HG02938 (cell line): ENCODE measurements at regions not wholly inside any gene's neighbourhood (a gene's known extent, or its start where the extent isn't known, plus 50 kb on each side); places are given as distances from the start of the nearest gene placed in this dataset.
"Not testable (repeated sequence)": the region's sequence is repeated elsewhere in the genome, so short reads cannot be mapped to it uniquely, and the experiment has no call there.

ENCODE experiments used
- ATAC-seq: cut with Tn5 transposase; IDR thresholded peaks from one replicate; pipeline ENCODE4 v1.9.1; 2021; ENCODE audit warnings: mild to moderate bottlenecking, moderate library complexity; ENCODE audit not compliant: unreplicated experiment

DNA sequence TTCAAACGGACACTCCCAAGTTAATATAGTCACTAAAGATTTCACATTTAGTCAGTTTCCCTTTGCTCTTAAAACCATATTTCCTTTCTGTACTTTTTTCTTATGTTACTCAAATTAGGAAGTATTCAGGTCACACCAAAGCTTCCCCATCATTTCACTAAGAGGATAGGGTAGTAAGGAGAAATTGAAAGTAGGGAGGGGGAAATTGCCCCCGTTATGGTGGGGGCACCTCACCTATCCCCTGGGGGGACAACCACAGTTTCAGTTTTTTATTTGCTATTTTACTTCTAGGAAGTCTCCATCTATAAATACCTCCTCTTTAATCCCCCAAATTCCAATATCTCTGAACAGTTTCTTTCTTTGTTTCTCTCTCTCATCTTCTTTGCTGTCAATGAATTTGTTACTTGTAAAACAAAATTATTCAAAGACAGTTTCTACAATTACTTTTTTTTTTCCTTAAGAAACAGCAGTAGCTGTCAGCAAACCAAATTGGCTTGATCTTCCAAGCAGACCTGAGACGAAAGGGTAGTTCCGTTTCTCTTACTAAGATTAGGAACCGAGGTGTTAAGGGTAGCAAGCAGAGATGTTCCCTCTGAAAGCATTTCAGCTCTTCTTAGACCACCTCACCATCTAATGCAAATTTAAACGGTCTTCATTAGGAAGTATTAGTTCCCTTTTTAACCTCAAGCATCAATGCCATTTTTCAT, 160.2 kb upstream of the KLF3 start:
- ATAC-seq: peak; percentile 89

DNA sequence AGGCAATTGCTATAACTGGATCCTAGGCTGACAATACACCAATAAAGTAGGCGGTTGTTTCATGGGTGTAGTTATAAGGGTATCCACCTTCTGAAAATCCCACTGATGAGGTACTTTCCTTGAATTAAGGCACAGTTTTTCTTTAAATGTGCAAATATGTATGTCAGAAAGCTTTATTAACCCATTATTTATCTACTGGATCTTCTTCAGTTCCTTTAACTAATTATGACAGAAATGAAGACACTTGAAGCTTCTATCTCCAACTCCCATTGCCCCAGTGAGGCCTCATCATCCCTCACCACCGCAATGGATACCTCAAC, 159.6 kb upstream of the KLF3 start:
- ATAC-seq: peak; percentile 8

DNA sequence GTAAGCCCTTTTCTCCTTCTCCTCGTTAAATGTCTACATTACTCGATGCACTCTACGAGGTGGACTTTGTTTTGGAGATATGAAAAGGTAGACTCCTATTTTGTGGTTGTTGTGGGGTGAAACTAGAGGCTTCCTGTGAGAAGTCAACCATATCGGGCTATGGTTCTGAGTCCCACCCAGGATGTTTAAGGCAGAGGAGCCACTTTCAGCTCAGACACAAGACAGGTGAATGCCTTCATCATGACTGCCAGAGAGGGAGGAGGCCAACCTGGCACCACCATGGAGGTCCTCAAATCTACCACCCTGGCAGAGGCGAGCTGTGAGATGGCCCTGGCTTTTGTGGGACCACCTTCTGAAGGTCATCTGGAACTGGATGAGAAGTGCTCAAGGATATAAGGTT, 154.4 kb upstream of the KLF3 start:
- ATAC-seq: no peak

DNA sequence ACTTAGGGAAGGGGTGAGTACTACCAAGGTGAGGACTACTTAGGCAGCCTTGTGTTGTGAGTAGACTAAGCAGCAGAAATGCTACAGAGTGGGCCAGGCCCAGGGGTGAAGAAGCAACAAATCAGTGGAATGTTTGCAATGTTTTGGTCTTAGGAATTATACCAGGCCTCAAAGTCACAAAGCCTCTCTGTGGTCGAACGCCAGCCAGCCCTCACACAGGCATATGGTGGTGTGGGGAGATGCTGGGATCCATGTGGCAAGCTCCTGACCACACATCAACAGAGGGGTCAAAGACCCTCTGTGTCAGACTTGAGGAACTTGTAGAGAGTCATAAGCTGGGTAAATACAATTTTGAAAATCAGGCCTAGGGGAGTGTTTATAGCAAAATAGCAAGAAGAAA, 153.8 kb upstream of the KLF3 start:
- no peak for ATAC-seq

DNA sequence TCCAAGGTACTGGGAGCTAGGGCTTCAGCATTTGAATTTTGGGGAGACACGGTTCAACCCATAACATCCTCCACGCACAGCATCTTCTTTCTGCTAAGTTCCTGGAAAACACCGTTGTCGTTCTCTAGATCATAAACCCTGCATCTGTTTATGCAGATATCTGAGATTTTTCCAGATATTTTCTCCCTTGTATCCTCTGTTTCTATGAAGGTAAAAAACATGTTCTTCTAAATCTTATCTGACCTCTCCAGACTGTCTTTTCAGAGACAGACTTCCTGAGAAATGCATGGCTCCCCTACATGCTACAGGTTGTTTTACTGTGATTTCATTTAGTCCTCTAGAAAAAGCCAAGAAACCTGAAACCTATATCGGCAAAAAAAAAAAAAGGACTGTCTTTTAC, 152.3 kb upstream of the KLF3 start:
- ATAC-seq: no peak

DNA sequence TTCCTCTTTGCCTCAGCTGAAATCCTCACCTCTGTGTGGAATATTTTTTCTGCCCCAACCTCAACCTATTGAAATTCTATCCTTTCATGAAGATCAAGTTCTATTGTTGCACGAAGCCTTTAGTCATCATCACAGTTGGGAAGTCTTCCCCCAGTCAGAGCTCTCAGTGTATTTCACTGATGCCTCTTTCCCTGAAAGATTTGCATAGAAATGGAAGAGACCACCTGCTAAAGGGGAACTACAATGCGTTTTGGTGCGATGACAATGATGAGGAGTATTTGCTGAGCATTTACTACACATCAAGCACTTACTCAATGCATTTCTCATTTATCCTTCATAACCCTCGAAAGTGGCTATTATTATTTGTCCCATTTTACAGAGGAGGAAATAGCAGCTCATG, 151.2 kb upstream of the KLF3 start:
- no peak for ATAC-seq

DNA sequence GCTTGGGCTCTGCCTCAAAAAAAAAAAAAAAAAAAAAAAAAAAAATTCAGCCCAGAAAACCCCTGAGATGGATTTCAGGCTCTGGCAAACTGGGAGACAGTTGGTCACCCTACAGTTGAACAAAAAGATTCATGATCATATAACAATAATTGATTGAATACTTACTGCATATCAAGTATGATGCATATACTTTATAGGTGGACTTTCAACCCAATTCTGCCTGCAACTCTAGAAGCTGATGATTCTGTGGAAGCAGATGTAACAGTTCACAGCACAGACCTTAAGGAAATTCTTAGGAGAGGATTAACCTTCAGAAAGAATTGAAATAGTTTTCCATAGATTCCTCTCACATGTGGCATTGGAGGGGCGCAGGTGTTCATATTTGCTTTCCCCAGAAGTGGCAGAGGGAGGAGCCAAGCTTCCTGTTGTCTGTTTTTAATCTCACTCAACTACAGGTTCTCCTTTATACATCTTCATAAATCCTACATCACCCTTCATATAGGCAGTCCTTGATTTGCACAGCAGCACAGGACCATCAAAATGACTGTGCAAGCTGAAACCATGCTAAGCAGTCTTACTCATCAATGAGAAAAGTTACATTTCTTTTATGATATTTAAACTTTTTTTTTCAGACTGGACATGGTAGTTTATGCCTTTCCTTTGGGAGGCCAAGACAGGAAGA, 149.4 kb upstream of the KLF3 start:
- ATAC-seq: no peak

DNA sequence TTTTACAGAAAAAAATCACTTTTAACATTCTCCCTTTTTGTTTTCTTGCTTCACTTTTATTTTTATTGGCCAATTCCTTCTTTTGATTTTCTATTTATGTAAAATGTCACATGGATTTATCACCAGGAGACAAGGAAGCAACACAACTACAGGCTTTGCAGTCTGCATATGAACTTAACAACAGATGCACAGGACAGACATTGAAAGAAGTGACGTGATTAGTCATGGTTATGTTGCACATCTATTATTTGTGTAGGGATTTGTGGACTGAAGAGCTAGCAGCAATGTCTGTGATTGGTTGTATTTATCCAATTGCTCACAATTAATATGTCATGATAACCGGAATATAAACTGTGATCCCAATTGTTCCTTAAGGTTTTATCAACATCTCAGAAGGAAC, 147.8 kb upstream of the KLF3 start:
- ATAC-seq: no peak

DNA sequence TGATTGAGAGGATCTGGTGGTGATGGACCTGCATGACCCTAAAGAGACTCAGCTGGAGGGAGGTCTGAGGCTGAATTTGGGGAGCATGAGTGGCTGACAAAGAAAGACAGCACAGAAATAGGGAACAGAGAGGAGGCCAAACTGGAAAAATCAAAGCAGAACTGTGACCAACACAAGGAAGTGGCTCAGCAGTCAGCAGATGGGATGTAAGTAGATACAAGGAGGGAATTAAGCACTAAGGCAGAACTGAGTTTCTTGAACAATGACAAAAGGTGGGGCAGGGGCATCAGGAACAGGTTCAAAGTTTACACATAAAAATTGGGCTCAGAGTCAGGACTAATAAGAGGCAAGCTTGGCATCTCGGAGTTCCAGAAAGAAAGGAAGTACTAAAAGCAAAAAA, 144.3 kb upstream of the KLF3 start:
- no peak for ATAC-seq

DNA sequence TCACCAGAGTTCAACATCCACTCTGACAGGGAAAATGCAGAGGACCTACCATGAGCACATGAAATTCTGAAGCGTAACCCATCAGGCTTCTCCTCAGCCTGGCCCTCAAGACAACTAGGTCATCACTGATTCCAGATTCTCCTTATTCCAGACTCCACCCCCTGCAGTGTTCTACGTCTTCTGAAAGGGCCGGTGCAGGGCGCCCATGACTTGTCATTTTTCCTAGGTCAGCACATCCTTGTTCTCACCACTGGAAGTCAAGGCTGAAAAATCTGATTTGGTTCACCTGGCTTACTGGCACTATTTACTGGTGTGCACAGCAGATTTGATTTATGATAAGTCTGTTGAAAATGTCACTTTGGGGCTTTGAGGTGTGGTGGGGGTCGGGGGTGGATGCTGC, 140.9 kb upstream of the KLF3 start:
- ATAC-seq: no peak

DNA sequence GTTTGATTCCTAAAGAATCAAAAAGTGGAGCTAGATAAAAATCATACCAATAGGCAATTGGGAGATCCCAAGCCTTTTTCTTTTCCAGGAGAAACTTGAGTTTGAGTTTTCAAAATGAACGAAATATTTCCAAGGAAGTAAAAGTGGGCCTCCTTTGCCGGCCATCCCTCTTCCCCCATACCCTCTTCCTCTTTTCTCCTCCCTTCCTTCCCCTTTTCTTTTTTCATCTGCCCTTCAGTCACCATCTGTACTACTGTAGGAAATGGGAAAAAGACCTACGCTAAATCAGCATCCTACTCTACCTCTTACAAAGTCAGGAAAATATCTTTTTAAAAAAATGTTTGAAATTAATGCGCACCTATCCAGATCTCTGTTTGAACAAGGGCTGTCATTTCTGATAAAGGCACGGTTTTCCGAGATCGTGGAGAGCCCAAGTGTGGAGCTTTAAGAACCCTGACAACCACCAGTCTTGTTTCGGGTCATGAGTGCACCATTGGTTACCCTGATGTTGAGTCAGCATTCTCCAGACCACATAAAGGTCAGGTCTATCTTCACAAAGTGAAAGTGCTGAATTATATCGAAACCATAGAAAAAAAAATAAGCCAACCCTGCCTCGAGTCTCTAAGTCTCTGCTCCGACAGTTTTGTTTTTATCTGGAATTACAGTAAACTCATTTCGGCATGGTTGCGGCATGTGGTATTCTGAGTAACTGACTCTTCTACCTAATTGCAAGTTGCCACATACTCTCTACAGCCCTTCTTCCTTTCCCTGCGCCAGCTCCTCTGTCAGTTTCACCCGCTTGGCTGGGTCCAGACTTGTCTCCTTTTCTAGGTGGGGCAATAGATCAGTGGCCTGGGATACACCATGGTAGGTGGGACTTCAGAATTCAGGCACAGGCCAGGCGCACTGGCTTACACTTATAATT, 140.2 kb upstream of the KLF3 start:
- ATAC-seq: peak; percentile 99

DNA sequence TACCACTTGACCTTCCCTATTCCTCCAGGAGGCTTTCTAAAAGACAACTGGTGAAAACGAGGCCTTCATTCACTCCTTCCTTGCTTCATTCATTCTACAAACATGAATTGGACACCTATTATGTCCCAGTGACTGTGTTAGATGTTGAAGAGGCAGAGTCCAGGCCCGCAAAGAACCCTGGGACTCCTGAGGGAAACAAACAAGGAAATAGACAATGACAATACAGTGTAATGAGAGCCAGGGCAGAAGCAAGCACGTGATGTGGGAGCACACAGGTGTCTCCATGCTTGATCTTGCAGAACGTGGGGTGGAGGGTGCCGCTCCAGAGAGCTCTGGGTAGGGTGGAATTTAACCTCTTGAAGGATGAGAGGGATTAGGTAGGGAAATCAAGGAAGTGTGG, 137.6 kb upstream of the KLF3 start:
- no peak for ATAC-seq

DNA sequence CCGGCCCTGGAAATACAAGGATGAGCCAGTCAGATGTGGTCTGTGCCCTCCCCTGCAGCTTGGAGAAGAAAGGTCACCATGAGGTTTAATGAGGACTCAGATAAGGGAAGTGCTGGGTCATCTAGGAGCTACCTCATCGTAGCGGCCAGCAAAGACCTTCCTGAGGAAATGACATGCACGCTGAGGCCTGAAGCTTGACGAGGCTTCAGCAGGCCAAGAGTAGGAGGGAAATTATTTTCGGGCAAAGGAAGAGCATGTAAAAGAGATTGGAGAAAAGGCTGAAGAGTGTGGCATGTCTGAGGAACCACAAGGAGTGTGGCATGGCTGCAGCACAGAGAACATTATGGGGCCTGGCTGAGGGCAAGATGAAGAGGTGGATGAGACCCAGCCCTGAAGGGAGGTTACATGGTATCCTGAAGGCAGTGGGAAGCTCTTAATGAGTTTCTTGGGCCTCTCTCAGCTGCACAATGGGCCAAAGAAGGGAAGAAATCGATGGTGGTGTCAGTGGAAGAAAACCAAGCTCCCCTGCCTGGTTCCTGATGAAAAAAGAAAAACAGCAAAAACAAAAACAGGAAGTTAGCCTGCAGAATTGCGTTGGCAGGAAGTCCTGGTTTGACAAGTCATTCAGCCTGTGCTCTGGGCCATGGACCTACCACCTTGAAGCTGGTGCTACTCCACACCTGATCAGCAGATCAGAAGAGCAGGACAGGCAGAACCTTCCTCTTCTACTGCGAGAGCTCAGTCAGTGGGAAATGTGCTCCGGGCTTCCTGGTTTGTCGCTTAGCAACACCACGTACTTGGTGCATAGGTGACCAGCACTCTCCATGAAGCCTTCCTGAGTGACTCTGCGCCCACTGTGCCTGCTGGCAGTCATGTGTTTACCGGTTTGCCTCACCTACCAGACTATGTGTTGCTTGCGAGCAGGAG, 134.5 kb upstream of the KLF3 start:
- peak; percentile 51 for ATAC-seq

DNA sequence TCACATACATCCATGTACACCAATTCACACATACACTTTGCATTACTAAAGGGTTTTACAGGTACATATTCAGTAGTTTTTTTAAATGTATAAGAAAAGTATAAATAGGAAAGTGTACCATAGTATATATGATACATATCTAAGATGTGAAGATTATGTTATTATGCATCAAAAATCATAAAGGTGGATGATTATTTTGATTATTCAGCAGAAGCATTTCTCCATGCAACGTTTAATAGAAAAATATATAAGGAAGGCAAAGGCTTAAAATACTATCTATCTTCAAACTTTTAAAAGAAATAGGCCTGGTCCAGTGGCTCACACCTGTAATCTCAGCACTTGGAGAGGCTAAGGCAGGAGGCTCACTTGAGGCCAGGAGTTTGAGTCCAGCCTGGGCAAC, 133.5 kb upstream of the KLF3 start:
- ATAC-seq: no peak

DNA sequence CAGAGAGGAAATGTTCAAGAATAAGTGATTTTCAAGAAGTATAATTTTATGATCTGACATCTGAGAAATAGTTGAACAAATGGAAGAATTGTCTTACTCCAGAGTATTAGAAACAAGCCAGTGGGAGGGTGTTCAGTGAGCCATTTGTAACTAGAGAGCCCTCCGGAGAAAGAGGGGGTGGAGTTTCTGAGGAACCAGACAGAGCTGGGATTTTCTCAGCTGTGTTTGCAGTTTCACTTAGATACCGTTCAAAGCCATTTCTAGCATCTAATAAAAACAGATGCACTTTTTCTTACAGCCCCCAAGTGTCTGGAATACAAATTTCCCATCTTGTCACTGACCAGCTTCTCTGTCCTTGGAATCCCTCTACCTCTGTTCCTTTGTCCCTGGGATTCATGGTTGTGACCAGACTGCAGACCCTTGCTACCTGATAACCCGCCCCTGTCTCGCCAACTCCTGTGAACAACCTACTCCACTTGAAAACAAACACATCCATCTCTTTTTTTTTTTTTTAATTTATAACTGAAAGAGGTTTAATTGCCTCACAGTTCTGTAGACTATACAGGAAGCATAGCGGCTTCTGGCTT, 132.8 kb upstream of the KLF3 start:
- ATAC-seq: no peak

DNA sequence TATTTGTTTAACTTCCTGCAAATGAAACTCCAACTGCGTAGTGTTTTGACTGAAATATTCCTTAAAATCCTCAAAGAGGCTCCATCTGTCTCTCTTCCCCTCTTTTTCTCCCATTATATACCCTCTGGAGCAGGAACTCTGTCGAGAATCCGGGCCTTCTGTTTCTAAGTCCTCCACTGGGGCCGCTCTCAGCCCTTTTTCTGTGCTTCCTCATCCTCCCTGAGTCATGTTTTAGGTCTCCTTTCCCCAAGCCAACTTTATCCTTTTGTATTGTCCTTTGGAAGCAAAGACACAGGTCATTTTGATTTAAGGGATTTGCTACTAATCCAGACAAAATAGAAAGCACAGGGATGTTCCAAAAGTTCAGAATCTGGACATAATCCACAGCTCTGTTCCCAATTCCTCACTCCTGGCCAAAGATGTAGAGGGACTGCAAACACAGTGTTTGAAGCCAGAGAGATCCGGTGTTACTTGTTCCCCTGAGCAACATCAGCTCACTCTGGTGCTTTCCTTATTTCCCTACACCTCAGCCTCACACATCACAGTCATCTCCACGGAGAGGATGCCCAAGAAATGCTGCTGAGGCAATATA, 131.0 kb upstream of the KLF3 start:
- ATAC-seq: no peak

DNA sequence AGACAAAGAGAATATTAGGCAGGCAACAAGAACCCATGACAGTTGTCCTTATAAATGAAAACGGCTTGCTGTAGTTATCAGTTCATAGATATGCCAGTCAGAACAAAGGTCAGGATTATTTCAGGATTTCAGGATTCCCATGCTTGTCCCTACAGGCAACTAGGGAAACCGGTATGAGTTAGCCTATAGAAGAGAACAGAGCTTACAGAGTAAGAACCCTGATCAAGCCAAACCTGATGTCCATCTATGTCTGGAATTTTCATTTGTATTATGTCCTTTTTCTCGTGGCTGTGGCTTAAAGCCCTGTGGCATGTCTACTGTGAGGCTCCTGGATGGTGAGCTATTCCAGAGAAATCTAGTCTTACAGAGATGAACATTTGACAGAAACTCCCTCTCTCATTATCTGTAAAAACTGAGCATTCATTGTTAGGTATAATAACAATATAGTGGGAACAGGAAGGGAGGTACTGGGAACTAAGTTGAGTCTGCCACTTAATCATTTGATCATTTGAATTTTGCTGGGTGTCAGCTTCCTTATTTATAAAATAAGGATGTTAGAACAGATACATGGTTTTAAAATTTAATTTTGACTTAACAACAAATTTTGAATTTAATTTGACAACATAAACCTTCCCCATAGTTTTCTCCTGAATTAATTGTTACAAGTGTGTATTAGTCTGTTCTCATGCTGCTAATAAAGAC, 129.5 kb upstream of the KLF3 start:
- no peak for ATAC-seq

DNA sequence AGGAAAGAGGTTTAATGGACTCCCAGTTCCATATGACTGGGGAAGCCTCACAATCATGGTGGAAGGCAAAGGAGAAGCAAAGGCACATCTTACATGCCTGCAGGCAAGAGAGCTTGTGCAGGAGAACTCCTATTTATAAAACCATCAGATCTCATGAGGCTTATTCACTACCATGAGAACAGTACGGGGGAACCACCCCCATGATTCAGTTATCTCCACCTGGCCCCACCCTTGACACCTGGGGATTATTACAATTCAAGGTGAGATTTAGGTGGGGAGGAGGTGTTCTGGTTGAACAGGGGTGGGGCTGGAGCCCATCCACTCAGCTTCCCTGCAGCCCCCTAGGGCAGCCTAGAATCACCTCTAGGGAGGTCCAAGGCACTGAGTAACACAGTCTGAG, 128.9 kb upstream of the KLF3 start:
- not testable (repeated sequence) for ATAC-seq

DNA sequence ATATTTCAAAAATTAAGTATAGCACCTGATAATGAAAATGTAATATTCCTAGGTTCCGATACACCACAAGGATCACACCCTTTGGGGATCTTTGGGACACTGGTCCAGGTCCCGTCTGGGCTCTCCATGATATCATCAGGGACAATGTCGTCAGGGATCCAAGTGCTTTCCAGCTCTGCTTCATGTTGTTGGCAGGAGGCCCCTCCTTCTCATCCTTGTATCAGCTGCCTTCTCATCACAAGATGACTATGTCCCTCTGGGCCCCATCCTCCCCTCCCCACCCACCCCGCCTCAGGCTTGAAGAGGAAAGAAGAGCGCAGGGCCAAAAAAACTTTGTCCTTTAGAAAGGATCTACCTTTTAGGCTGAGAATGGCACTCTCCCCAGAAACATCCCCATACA, 128.3 kb upstream of the KLF3 start:
- no peak for ATAC-seq

DNA sequence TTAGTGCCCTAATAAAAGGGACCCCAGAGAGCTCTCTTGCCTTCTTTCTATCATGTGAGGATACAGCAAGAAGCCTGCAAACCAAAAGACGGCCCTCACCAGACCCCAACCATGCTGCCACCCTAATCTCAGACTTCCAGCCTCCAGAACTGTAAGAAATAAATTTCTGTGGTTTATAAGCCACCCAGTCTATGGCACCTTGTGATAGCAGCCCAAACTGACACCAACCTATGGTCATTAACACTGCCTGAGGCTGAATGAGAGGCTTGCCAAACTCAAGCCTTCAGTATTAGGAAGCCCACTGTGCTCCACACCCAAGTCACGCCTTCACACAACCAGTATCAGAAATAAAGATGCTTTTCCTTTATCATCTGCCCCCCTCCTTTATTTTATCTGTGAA, 127.3 kb upstream of the KLF3 start:
- ATAC-seq: no peak
